GM18505 (cell line): ENCODE measurements at regions not wholly inside any gene's neighbourhood (a gene's known extent, or its start where the extent isn't known, plus 50 kb on each side); places are given as distances from the start of the nearest gene placed in this dataset.
"Not testable (repeated sequence)": the region's sequence is repeated elsewhere in the genome, so short reads cannot be mapped to it uniquely, and the experiment has no call there.

Source experiments
- ATAC-seq: cut with Tn5 transposase; IDR thresholded peaks from one replicate; pipeline ENCODE4 v1.9.1; 2021; ENCODE audit not compliant: unreplicated experiment
- POLR2A ChIP-seq: IDR thresholded peaks from 4 replicates; pipeline ENCODE4 v1.6.1; 2011; ENCODE audit warnings: borderline replicate concordance; ENCODE audit not compliant: insufficient read depth, insufficient read length; ENCODE audit errors: extremely low read depth

DNA sequence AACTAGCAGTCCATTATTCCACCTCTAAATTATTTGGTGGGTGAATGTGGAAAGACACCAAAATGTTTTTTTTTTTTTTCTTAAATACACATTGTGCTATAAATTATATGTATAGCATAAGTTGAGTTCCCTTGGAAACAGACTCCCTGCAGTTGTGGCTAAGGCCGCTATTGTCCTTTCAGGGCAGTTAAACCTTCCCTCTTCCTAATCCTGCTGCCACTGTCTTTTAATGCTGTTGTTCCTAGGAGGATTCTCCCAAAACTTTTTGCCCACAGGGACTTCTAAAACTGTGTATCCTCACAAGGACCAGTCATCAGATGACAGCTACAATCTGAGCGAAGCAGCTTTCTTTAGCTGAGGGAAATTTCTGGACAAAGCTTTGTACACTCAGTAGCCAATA is 478.9 kb upstream of the CHORDC1 start:
- ATAC-seq, result no peak
- TF ChIP-seq POLR2A, result no peak

DNA sequence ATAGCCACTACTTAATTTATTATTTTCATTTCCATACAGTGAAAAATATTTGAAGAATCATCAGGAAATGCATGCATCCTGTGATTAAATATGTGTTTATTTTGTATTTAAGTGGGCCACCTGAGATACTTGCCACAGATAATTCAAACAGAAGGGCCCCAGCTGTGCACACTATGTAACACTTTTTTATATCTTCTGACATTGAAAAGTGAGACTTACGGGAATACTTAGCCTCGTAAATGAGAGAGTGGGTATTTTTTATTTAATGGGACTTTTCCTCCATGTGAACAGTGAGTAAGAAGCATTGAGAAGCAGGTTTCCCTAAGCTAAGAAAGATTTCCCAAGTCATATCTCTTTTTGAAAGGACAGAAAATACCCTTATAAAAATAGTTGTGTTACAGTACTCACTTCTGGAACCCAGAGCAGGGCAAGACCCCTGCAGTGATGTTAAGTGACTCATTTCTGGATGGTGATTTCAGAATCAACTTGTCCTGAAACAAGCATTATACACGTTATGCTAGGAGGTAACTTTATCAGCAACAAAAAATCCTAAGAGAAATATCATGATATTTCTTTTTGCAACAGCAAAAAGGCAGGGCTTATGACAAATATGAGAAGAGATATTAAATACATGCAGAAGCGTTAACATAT is 478.1 kb upstream of the CHORDC1 start:
- no peak for TF ChIP-seq POLR2A
- ATAC-seq, result no peak

DNA sequence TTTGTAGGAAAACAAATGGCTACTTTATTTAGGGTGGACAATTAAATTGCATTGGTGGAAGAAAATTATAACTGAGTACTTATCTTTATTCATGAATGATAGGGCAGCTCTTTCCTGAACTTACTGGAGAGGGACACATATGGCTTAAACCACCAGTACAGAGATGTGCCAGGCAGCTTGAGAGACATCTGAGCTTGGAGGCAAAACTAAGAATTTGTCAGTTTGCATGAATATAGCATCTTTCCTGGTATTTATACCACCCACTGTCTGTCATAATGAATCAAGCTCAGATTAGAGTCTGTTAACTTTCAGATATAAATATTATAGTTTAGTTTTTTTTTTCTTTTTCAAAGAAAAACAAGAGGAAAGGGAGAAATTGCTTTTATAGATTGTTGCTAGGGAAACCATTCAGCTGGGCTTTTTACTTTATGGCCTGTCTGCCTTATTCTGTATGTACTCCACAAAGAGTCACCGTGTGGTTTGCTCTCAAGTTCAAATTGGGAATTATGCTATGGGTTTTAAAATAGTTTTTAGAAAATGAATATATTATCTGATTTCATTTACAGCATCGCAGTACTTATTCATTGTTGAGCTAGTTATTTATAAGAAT is 477.0 kb upstream of the CHORDC1 start:
- no peak for TF ChIP-seq POLR2A
- no peak for ATAC-seq

DNA sequence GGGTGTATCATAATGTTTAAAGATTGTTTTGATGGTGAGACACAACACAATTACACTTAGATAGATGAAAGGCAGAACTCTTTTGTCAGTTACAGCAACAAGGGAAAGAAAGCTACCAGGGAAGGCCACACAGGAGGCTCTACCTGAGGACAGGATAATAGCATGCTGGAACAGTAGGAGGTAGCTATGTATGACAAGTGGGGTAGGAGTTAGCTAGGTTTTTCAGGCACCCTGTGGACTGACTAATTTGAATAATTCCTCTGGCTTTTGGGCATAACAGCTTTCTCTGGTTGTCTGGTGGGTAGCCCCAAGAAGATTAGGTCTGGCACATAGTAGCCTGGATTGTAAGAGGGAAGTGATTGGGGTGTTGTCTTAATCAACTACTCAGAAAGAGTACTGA is 475.4 kb upstream of the CHORDC1 start:
- no peak for TF ChIP-seq POLR2A
- no peak for ATAC-seq

DNA sequence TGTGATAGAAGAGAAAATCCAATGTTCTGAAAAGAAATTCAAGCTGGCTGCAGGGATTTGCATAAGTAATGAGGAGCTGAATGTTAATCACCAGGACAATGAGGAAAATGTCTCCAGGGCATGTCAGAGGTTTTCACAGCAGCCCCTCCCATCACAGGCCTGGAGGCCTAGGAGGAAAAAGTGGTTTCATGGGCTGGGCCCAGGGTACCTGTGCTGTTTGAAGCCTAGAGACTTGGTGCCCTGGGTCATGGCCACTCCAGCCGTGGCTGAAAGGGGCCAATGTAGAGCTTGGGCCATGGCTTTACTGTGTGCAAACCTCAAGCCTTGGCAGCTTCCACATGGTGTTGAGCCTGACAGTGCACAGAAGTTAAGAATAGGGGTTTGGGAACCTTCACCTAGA is 452.6 kb upstream of the CHORDC1 start:
- ATAC-seq, result not testable (repeated sequence)

DNA sequence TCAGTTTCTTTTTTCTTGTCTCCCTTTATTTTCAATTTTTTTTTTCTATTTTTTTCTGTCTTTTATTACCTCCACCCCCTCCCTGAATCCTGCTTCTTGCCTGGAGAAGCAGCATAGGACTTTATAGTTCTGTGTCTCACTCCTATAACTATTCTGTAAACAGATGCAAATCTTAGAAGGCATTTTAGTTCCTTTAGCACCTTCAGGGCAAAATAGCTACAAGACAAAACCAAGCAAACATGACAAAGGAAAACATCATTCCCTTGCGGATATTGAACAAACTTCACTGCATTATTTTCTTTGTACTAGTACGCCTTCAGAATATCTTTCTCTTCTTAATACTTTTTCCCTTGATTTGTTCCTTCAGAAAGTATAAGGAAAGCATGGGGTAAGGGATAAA is 446.2 kb upstream of the CHORDC1 start:
- ATAC-seq, result no peak
- no peak for TF ChIP-seq POLR2A

DNA sequence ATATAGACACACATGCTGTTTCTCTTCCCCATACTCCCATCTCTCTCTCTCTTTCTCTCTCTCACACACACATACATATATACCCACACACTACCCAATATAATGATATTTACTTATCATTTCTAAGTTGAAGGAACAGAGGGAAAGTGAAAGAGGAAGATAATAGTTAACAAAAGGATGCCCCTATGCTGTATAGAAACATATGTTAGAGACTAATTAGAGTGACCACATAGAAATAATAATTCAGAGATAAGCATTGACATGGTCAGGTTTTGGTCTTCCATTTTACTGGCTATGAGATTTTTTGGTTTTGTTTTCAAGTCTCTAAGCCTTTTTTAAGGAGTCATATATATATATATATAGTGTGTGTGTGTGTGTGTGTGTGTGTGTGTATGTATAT is 445.7 kb upstream of the CHORDC1 start:
- ATAC-seq, result no peak
- TF ChIP-seq POLR2A, result no peak

DNA sequence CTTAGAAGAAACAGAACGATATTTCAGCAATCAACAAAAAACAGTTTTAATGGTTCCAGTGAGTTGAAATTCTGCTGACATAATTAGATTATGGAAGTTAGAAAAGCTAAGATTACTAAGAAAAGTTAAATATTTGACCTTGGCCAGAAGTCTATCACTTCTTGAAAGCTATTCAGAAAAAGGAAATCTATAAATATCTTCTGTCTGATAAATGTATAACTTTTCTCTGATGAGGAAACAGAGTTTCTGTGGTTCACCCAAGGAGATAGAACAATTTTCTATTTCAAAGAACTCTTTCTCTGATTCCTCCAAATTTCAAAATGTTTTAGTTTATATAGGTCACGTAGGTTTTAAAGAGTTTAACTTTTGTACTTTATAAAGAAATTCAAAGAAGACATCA is 438.4 kb upstream of the CHORDC1 start:
- TF ChIP-seq POLR2A, result no peak
- no peak for ATAC-seq

DNA sequence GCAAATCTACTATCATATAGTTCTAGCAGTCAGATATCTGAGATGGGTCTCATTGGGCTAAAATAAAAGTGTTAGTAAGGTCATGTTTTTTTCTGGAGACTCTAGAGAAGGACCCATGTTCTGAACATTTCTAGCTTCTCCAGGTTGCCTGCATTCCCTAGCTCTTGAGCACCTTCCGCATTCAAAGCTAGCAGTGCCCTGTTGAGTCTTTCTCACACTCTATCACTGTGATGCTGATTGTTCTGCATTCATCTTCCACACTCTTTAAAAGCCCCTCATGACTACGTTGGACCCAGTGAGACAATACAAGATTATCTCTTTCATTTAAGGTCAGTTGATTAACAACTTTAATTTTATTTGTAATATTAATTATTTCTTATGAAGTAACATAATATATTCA is 433.3 kb upstream of the CHORDC1 start:
- no peak for TF ChIP-seq POLR2A
- no peak for ATAC-seq

DNA sequence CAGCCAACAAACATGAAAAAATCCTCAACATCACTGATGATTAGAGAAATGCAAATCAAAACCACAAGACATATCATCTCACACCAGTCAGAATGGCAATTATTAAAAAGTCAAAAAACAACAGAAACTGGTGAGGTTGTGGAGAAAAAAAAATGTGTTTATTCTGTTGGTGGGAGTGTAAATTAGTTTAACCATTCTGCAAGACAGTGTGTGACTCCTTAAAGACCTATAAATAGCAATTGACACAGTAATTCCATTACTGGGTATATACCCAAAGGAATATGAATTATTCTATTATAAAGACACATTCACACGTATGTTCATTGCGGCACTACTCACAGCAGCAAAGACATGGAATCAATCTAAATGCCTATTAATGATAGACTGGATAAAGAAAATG is 427.3 kb upstream of the CHORDC1 start:
- TF ChIP-seq POLR2A, result no peak

DNA sequence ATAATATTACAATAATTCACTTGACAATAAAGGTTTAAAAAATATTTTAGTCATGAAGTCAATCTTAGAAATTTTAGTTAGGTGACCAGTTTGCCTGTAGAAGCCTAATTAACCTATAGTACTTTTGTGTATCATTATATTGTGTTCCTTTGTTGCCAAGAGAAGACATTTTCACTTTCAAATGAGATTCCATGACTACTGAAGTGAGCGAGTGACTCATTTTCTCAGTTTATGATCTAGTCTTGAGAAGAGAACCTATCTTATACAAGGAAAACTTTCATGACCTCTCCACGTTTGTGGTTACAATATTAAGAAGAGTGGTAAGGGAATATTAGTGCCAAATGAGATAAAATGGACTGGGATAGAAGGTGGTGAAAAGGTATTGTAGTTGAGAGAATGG is 423.9 kb upstream of the CHORDC1 start:
- no peak for TF ChIP-seq POLR2A
- no peak for ATAC-seq

More for the DNA sequence above, 427.3 kb upstream of the CHORDC1 start:
- no peak for ATAC-seq

DNA sequence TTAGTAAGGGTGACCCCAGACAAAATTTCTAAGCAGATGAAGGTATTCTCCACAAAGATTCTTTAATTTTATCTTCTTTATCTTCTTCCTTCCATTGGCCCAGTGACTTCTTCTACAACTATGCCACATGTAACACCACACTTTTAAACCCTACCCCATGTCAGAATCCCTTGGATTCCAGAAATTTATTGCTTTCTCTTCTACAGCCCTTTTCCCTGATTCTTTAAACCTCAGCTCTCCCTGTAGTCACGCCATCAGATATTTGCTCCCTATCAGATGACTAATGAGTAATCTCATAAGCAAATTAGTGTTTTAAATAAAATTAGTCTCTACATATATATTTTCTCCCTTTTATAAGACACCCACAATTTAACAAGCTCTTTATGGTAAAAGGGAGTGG is 423.4 kb upstream of the CHORDC1 start:
- no peak for ATAC-seq
- TF ChIP-seq POLR2A, result no peak

DNA sequence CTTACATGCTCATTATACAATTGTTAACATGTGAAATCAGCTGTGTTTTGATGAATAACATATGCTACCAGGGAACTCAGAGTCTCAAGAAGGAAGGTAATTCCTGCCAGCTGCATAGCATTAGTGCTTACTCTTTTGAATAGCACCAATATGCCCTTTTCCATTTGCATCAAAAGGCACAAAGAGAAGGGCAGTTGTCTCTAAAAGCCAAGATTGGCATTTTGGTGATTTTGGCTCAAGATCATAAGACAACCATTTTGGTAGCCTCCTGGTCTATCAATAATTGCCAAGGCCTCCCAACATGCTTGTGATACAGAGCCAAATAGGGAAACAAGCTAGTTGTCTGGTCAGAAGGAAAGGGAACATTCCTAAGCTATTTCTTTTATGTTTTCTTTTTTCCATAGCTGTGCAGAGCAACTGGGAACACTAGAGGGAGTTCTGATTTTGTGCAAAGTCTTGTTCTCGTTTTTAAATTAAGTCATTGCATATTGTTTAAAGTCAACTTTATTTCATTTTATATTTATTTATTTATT is 416.7 kb upstream of the CHORDC1 start:
- TF ChIP-seq POLR2A, result no peak
- no peak for ATAC-seq

DNA sequence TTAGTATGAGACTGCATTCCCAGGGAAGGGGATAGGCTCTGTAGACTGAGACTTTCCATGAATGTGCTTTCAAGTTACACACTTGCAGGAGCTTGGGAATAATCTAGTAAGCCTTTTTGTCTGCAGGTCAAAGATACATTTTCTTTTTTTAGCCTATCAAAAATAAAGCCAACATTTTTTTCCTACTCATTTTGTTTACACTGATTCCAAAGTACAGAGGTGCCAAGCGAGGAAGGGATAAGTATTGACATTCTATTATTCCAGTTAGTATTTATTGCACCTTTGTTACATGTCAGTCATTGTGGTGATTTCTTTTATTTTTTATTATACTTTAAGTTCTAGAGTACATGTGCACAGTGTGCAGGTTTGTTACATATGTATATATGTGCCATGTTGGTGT is 413.0 kb upstream of the CHORDC1 start:
- ATAC-seq, result no peak
- TF ChIP-seq POLR2A, result no peak
